ENCODE measurements at regions not wholly inside any gene's neighbourhood (a gene's known extent, or its start where the extent isn't known, plus 50 kb on each side); places are given as distances from the start of the nearest gene placed in this dataset.
"Not testable (repeated sequence)": the region's sequence is repeated elsewhere in the genome, so short reads cannot be mapped to it uniquely, and the experiment has no call there.

GRCh38 chr11:106533046-106533445 is 455.6 kb downstream of the AASDHPPT start:
- DNase-seq (ENCODE audit: low read depth), result no peak
- no peaks in the 10 kb centered on the region for H3K27me3 ChIP-seq (replicated peaks; ENCODE audit: control insufficient read depth, insufficient read depth, low read length)

GRCh38 chr11:106540001-106540400 is 462.5 kb downstream of the AASDHPPT start:
- peaks cover 5% of the 10 kb centered on the region for H3K9me3 ChIP-seq (ENCODE audit: control insufficient read depth, low read length)
- H3K4me1 ChIP-seq (ENCODE audit: control insufficient read depth, insufficient read depth, low read length), result no peaks in the 10 kb centered on the region
- no peak for DNase-seq (ENCODE audit: low read depth)

More at GRCh38 chr11:106533046-106533445, 455.6 kb downstream of the AASDHPPT start:
- Histone ChIP-seq H3K4me3 (ENCODE audit: low read length) (no peak overlapping the region), H3K36me3 (ENCODE audit: control insufficient read depth, insufficient read depth, low read length, severe bottlenecking) (no peaks in the 10 kb centered on the region), H3K4me1 (ENCODE audit: control insufficient read depth, insufficient read depth, low read length) (no peaks in the 10 kb centered on the region), H3K9me3 (ENCODE audit: control insufficient read depth, low read length) (no peaks in the 10 kb centered on the region), H3K9ac (ENCODE audit: low read length) (no peak overlapping the region)

GRCh38 chr11:106548406-106548805 is 469.9 kb downstream of the GUCY1A2 start:
- Histone ChIP-seq H3K9me3 (ENCODE audit: control insufficient read depth, low read length) (peaks cover 9% of the 10 kb centered on the region), H3K27me3 (replicated peaks; ENCODE audit: control insufficient read depth, insufficient read depth, low read length) (no peaks in the 10 kb centered on the region), H3K4me1 (ENCODE audit: control insufficient read depth, insufficient read depth, low read length) (no peaks in the 10 kb centered on the region), H3K36me3 (ENCODE audit: control insufficient read depth, insufficient read depth, low read length, severe bottlenecking) (no peaks in the 10 kb centered on the region), H3K9ac (ENCODE audit: low read length) (no peak overlapping the region), H3K4me3 (ENCODE audit: low read length) (no peak overlapping the region)
- no peak for DNase-seq (ENCODE audit: low read depth)

More at GRCh38 chr11:106540001-106540400, 462.5 kb downstream of the AASDHPPT start:
- Histone ChIP-seq H3K36me3 (ENCODE audit: control insufficient read depth, insufficient read depth, low read length, severe bottlenecking) (no peaks in the 10 kb centered on the region), H3K27me3 (replicated peaks; ENCODE audit: control insufficient read depth, insufficient read depth, low read length) (no peaks in the 10 kb centered on the region), H3K4me3 (ENCODE audit: low read length) (no peak overlapping the region), H3K9ac (ENCODE audit: low read length) (no peak overlapping the region)

- Histone ChIP-seq H3K9me3 (ENCODE audit: control insufficient read depth, low read length) (peaks cover 8% of the 10 kb centered on the region), H3K27me3 (replicated peaks; ENCODE audit: control insufficient read depth, insufficient read depth, low read length) (no peaks in the 10 kb centered on the region), H3K9ac (ENCODE audit: low read length) (no peak overlapping the region), H3K4me1 (ENCODE audit: control insufficient read depth, insufficient read depth, low read length) (no peaks in the 10 kb centered on the region), H3K36me3 (ENCODE audit: control insufficient read depth, insufficient read depth, low read length, severe bottlenecking) (no peaks in the 10 kb centered on the region), H3K4me3 (ENCODE audit: low read length) (no peak overlapping the region)
- no peak for DNase-seq (ENCODE audit: low read depth)
These were observed 466.3 kb downstream of the GUCY1A2 start for GRCh38 chr11:106551744-106552673.

- Histone ChIP-seq H3K36me3 (ENCODE audit: control insufficient read depth, insufficient read depth, low read length, severe bottlenecking) (no peaks in the 10 kb centered on the region), H3K9me3 (ENCODE audit: control insufficient read depth, low read length) (peaks cover 8% of the 10 kb centered on the region), H3K9ac (ENCODE audit: low read length) (no peak overlapping the region), H3K4me1 (ENCODE audit: control insufficient read depth, insufficient read depth, low read length) (no peaks in the 10 kb centered on the region), H3K4me3 (ENCODE audit: low read length) (no peak overlapping the region), H3K27me3 (replicated peaks; ENCODE audit: control insufficient read depth, insufficient read depth, low read length) (no peaks in the 10 kb centered on the region)
- no peak for DNase-seq (ENCODE audit: low read depth)
These were observed 465.5 kb downstream of the GUCY1A2 start for GRCh38 chr11:106552694-106553203.

- Histone ChIP-seq H3K4me3 (ENCODE audit: low read length) (no peak overlapping the region), H3K9ac (ENCODE audit: low read length) (no peak overlapping the region), H3K4me1 (ENCODE audit: control insufficient read depth, insufficient read depth, low read length) (no peaks in the 10 kb centered on the region), H3K36me3 (ENCODE audit: control insufficient read depth, insufficient read depth, low read length, severe bottlenecking) (no peaks in the 10 kb centered on the region), H3K27me3 (replicated peaks; ENCODE audit: control insufficient read depth, insufficient read depth, low read length) (no peaks in the 10 kb centered on the region), H3K9me3 (ENCODE audit: control insufficient read depth, low read length) (peaks cover 8% of the 10 kb centered on the region)
- DNase-seq (ENCODE audit: low read depth), result no peak
These were observed 465.0 kb downstream of the GUCY1A2 start for GRCh38 chr11:106553304-106553703.

- not testable (repeated sequence) for H3K4me1 ChIP-seq (ENCODE audit: control insufficient read depth, insufficient read depth, low read length); H3K9me3 ChIP-seq (ENCODE audit: control insufficient read depth, low read length); H3K9ac ChIP-seq (ENCODE audit: low read length); DNase-seq (ENCODE audit: low read depth); H3K4me3 ChIP-seq (ENCODE audit: low read length); H3K36me3 ChIP-seq (ENCODE audit: control insufficient read depth, insufficient read depth, low read length, severe bottlenecking); H3K27me3 ChIP-seq (replicated peaks; ENCODE audit: control insufficient read depth, insufficient read depth, low read length)
These were observed 462.6 kb downstream of the GUCY1A2 start for GRCh38 chr11:106555566-106556250.

GRCh38 chr11:106565326-106565725 is 452.9 kb downstream of the GUCY1A2 start:
- no peak for DNase-seq (ENCODE audit: low read depth)
- no peak overlapping the region for H3K9ac ChIP-seq (ENCODE audit: low read length)
- no peaks in the 10 kb centered on the region for H3K27me3 ChIP-seq (replicated peaks; ENCODE audit: control insufficient read depth, insufficient read depth, low read length)
- H3K4me3 ChIP-seq (ENCODE audit: low read length), result no peak overlapping the region
- H3K36me3 ChIP-seq (ENCODE audit: control insufficient read depth, insufficient read depth, low read length, severe bottlenecking), result no peaks in the 10 kb centered on the region
- no peaks in the 10 kb centered on the region for H3K4me1 ChIP-seq (ENCODE audit: control insufficient read depth, insufficient read depth, low read length)
- no peaks in the 10 kb centered on the region for H3K9me3 ChIP-seq (ENCODE audit: control insufficient read depth, low read length)

- no peak overlapping the region for H3K4me3 ChIP-seq (ENCODE audit: low read length)
- H3K9me3 ChIP-seq (ENCODE audit: control insufficient read depth, low read length), result peaks cover 12% of the 10 kb centered on the region
- H3K9ac ChIP-seq (ENCODE audit: low read length), result no peak overlapping the region
- no peak for DNase-seq (ENCODE audit: low read depth)
- no peaks in the 10 kb centered on the region for H3K36me3 ChIP-seq (ENCODE audit: control insufficient read depth, insufficient read depth, low read length, severe bottlenecking)
- no peaks in the 10 kb centered on the region for H3K27me3 ChIP-seq (replicated peaks; ENCODE audit: control insufficient read depth, insufficient read depth, low read length)
- H3K4me1 ChIP-seq (ENCODE audit: control insufficient read depth, insufficient read depth, low read length), result no peaks in the 10 kb centered on the region
These were observed 449.6 kb downstream of the GUCY1A2 start for GRCh38 chr11:106568632-106569031.

- Histone ChIP-seq H3K4me1 (ENCODE audit: control insufficient read depth, insufficient read depth, low read length) (peaks cover 16% of the 10 kb centered on the region), H3K9me3 (ENCODE audit: control insufficient read depth, low read length) (peaks cover 19% of the 10 kb centered on the region)
- not testable (repeated sequence) for H3K27me3 ChIP-seq (replicated peaks; ENCODE audit: control insufficient read depth, insufficient read depth, low read length); DNase-seq (ENCODE audit: low read depth); H3K9ac ChIP-seq (ENCODE audit: low read length); H3K36me3 ChIP-seq (ENCODE audit: control insufficient read depth, insufficient read depth, low read length, severe bottlenecking); H3K4me3 ChIP-seq (ENCODE audit: low read length)
These were observed 440.9 kb downstream of the GUCY1A2 start for GRCh38 chr11:106577384-106577783.

- Histone ChIP-seq H3K36me3 (ENCODE audit: control insufficient read depth, insufficient read depth, low read length, severe bottlenecking) (no peaks in the 10 kb centered on the region), H3K4me1 (ENCODE audit: control insufficient read depth, insufficient read depth, low read length) (peaks cover 16% of the 10 kb centered on the region), H3K27me3 (replicated peaks; ENCODE audit: control insufficient read depth, insufficient read depth, low read length) (no peaks in the 10 kb centered on the region), H3K4me3 (ENCODE audit: low read length) (no peak overlapping the region), H3K9ac (ENCODE audit: low read length) (no peak overlapping the region), H3K9me3 (ENCODE audit: control insufficient read depth, low read length) (peaks cover 5% of the 10 kb centered on the region)
- DNase-seq (ENCODE audit: low read depth), result no peak
These were observed 436.9 kb downstream of the GUCY1A2 start for GRCh38 chr11:106581399-106581798.

Measured in adipocyte (in vitro differentiated cells).